GM12878 (cell line): ENCODE measurements at regions not wholly inside any gene's neighbourhood (a gene's known extent, or its start where the extent isn't known, plus 50 kb on each side); places are given as distances from the start of the nearest gene placed in this dataset.
A peak's percentile ranks its signal among the peaks of the same experiment; 100 is the strongest.

Experiments used
- BCL3 ChIP-seq: IDR thresholded peaks from 2 replicates; pipeline ENCODE4 v1.6.1; 2011; ENCODE audit warnings: borderline replicate concordance, low read depth, mild to moderate bottlenecking, moderate library complexity, low read length; ENCODE audit not compliant: insufficient read depth, poor library complexity, severe bottlenecking
- CHD4 ChIP-seq: fragments of 200-600 bp; sonication (generic); IDR thresholded peaks from 2 replicates; pipeline ENCODE4 v1.6.1; 2016; ENCODE audit warnings: mild to moderate bottlenecking
- ETV6 ChIP-seq, 2 experiments: fragments of 450-650 bp in 1 of 2; IDR thresholded peaks in 1 of 2; conservative IDR thresholded peaks in 1 of 2; 2 replicates each; pipeline ENCODE4 v1.6.1; 2014; ENCODE audit warnings: antibody characterized with exemption in 1 of 2, borderline replicate concordance in 1 of 2, low read depth in 1 of 2, mild to moderate bottlenecking in 1 of 2, moderate library complexity in 1 of 2
- IRF4 ChIP-seq: IDR thresholded peaks from 2 replicates; pipeline ENCODE4 v1.6.1; 2011; ENCODE audit warnings: low read depth, low read length
- IRF5 ChIP-seq: fragments of 450-650 bp; IDR thresholded peaks from 2 replicates; pipeline ENCODE4 v1.6.1; 2017; ENCODE audit warnings: borderline replicate concordance
- JUNB ChIP-seq: IDR thresholded peaks from 2 replicates; pipeline ENCODE4 v1.6.1; 2016; ENCODE audit warnings: antibody characterized with exemption, mild to moderate bottlenecking
- MEF2B ChIP-seq: fragments of 450-650 bp; IDR thresholded peaks from 2 replicates; pipeline ENCODE4 v1.6.1; 2018; ENCODE audit warnings: mild to moderate bottlenecking, moderate library complexity; ENCODE audit not compliant: partially characterized antibody, poor library complexity, severe bottlenecking
- NFYA ChIP-seq: IDR thresholded peaks from 2 replicates; pipeline ENCODE4 v1.6.1; 2011; ENCODE audit warnings: low read depth, mild to moderate bottlenecking, low read length, improper control_type of control experiment, borderline replicate concordance
- RBBP5 ChIP-seq: fragments of 200-600 bp; sonication (generic); conservative IDR thresholded peaks from 2 replicates; pipeline ENCODE4 v1.6.1; 2016
- RELA ChIP-seq: fragments of 450-650 bp; IDR thresholded peaks from 2 replicates; pipeline ENCODE4 v1.8.0; 2014; ENCODE audit warnings: borderline replicate concordance; ENCODE audit not compliant: partially characterized antibody
- REST ChIP-seq: IDR thresholded peaks from 2 replicates; pipeline ENCODE4 v1.6.1; 2012; ENCODE audit warnings: mild to moderate bottlenecking, low read depth, low read length
- SMC3 ChIP-seq: IDR thresholded peaks from 2 replicates; pipeline ENCODE4 v1.6.1; 2011; ENCODE audit warnings: low read length, improper control_type of control experiment, borderline replicate concordance
- SREBF2 ChIP-seq: IDR thresholded peaks from 2 replicates; pipeline ENCODE4 v1.6.1; 2012; ENCODE audit warnings: mild to moderate bottlenecking, low read length
- SUPT20H ChIP-seq: IDR thresholded peaks from 2 replicates; pipeline ENCODE4 v1.6.1; 2011; ENCODE audit warnings: low read depth, mild to moderate bottlenecking, low read length, moderate library complexity, borderline replicate concordance; ENCODE audit not compliant: control insufficient read depth
- TARDBP ChIP-seq: IDR thresholded peaks from 2 replicates; pipeline ENCODE4 v1.6.1; 2016; ENCODE audit warnings: borderline replicate concordance
- USF2 ChIP-seq: IDR thresholded peaks from 2 replicates; pipeline ENCODE4 v1.6.1; 2011; ENCODE audit warnings: low read depth, low read length, improper control_type of control experiment, borderline replicate concordance
- YBX1 ChIP-seq: fragments of 450-650 bp; IDR thresholded peaks from 2 replicates; pipeline ENCODE4 v1.6.1; 2016; ENCODE audit warnings: antibody characterized with exemption
- YY1 ChIP-seq: IDR thresholded peaks from 2 replicates; pipeline ENCODE4 v1.6.1; 2011; ENCODE audit warnings: low read depth, mild to moderate bottlenecking, low read length
- ZNF687 ChIP-seq: fragments of 450-650 bp; IDR thresholded peaks from 2 replicates; pipeline ENCODE4 v1.6.1; 2017; ENCODE audit warnings: mild to moderate bottlenecking, moderate library complexity

GRCh38 chr14:105700622-105701288, 174.4 kb downstream of the TMEM121 start (continued):
- TF ChIP-seq ZNF687 = peak; percentile 94
- TF ChIP-seq RBBP5 = no peak
- no peak for TF ChIP-seq SREBF2
- peak; percentile 11 for TF ChIP-seq BCL3
- no peak for TF ChIP-seq CHD4
- no peak for TF ChIP-seq RELA
- peak; percentile 42; the same call in 1 of the 2 replicates for TF ChIP-seq TARDBP
- TF ChIP-seq YY1 = peak; percentile 59; the same call in 1 of the 2 replicates
- no peak; a peak in 1 of 4 replicates for TF ChIP-seq ETV6 (conservative IDR thresholded peaks at IDR 0.05 in 1 of 2, IDR thresholded peaks at IDR 0.05 in 1 of 2; ENCODE audit: borderline replicate concordance in 1 of 2, low read depth in 1 of 2)
- no peak; the same call in 1 of the 2 replicates for TF ChIP-seq USF2
- peak; percentile 87; the same call in 1 of the 2 replicates for TF ChIP-seq YBX1
- TF ChIP-seq NFYA = no peak
- no peak for TF ChIP-seq REST
- peak; percentile 57; the same call in 1 of the 2 replicates for TF ChIP-seq IRF4
- peak; percentile 94 for TF ChIP-seq MEF2B
- TF ChIP-seq IRF5 = no peak
- TF ChIP-seq SUPT20H = no peak
- TF ChIP-seq JUNB = peak; percentile 79
- TF ChIP-seq SMC3 = no peak
